ENCODE measurements at regions not wholly inside any gene's neighbourhood (a gene's known extent, or its start where the extent isn't known, plus 50 kb on each side); places are given as distances from the start of the nearest gene placed in this dataset.

GRCh38 chr5:87099968-87100367 lies 167.7 kb upstream of the RASA1 start:
- ATAC-seq (no peak), DNase-seq (no peak)
- Mint-ChIP-seq H3K36me3 (ENCODE audit: low read depth) (peaks cover 2% of the 10 kb centered on the region), H3K4me1 (peaks cover 10% of the 10 kb centered on the region), H3K27me3 (no peaks in the 10 kb centered on the region), H3K27ac (no peak overlapping the region), H3K4me3 (no peak overlapping the region)
- H3K9me3 ChIP-seq (ENCODE audit: control insufficient read depth, low read length, poor library complexity, severe bottlenecking) = no peaks in the 10 kb centered on the region

- no peak overlapping the region for H3K27ac Mint-ChIP-seq
- DNase-seq (no peak), ATAC-seq (no peak)
- peaks cover 7% of the 10 kb centered on the region for H3K4me1 Mint-ChIP-seq
- no peaks in the 10 kb centered on the region for H3K27me3 Mint-ChIP-seq
- no peak overlapping the region for H3K4me3 Mint-ChIP-seq
- H3K36me3 Mint-ChIP-seq (ENCODE audit: low read depth) = peaks cover 2% of the 10 kb centered on the region
- no peaks in the 10 kb centered on the region for H3K9me3 ChIP-seq (ENCODE audit: control insufficient read depth, low read length, poor library complexity, severe bottlenecking)
Observed at GRCh38 chr5:87101321-87101720, 166.4 kb upstream of the RASA1 start.

GRCh38 chr5:87102841-87103240 lies 164.8 kb upstream of the RASA1 start:
- Mint-ChIP-seq H3K4me1 (peaks cover 7% of the 10 kb centered on the region), H3K4me3 (no peak overlapping the region), H3K27me3 (no peaks in the 10 kb centered on the region), H3K27ac (no peak overlapping the region), H3K36me3 (ENCODE audit: low read depth) (peaks cover 2% of the 10 kb centered on the region)
- DNase-seq (no peak), ATAC-seq (no peak)
- no peaks in the 10 kb centered on the region for H3K9me3 ChIP-seq (ENCODE audit: control insufficient read depth, low read length, poor library complexity, severe bottlenecking)

GRCh38 chr5:87103616-87104287 lies 163.9 kb upstream of the RASA1 start:
- Mint-ChIP-seq H3K4me3 (no peak overlapping the region), H3K36me3 (ENCODE audit: low read depth) (peaks cover 2% of the 10 kb centered on the region), H3K27ac (no peak overlapping the region), H3K4me1 (peaks cover 3% of the 10 kb centered on the region), H3K27me3 (no peaks in the 10 kb centered on the region)
- DNase-seq (no peak), ATAC-seq (no peak)
- H3K9me3 ChIP-seq (ENCODE audit: control insufficient read depth, low read length, poor library complexity, severe bottlenecking) = no peaks in the 10 kb centered on the region

- Mint-ChIP-seq H3K4me1 (peaks cover 3% of the 10 kb centered on the region), H3K27ac (no peak overlapping the region), H3K36me3 (ENCODE audit: low read depth) (no peaks in the 10 kb centered on the region), H3K27me3 (no peaks in the 10 kb centered on the region), H3K4me3 (no peak overlapping the region)
- ATAC-seq (no peak), DNase-seq (no peak)
- no peaks in the 10 kb centered on the region for H3K9me3 ChIP-seq (ENCODE audit: control insufficient read depth, low read length, poor library complexity, severe bottlenecking)
Observed at GRCh38 chr5:87105577-87105976, 162.1 kb upstream of the RASA1 start.

GRCh38 chr5:87109746-87110145 lies 157.9 kb upstream of the RASA1 start:
- H3K27me3 Mint-ChIP-seq = no peaks in the 10 kb centered on the region
- no peak overlapping the region for H3K27ac Mint-ChIP-seq
- H3K4me1 Mint-ChIP-seq = peaks cover 5% of the 10 kb centered on the region
- ATAC-seq = no peak
- no peaks in the 10 kb centered on the region for H3K36me3 Mint-ChIP-seq (ENCODE audit: low read depth)
- DNase-seq = no peak
- no peak overlapping the region for H3K4me3 Mint-ChIP-seq
- no peaks in the 10 kb centered on the region for H3K9me3 ChIP-seq (ENCODE audit: control insufficient read depth, low read length, poor library complexity, severe bottlenecking)

- H3K27ac Mint-ChIP-seq = no peak overlapping the region
- H3K9me3 ChIP-seq (ENCODE audit: control insufficient read depth, low read length, poor library complexity, severe bottlenecking) = no peaks in the 10 kb centered on the region
- no peak overlapping the region for H3K4me3 Mint-ChIP-seq
- ATAC-seq = no peak
- no peak for DNase-seq
- H3K4me1 Mint-ChIP-seq = peaks cover 5% of the 10 kb centered on the region
- H3K27me3 Mint-ChIP-seq = no peaks in the 10 kb centered on the region
- H3K36me3 Mint-ChIP-seq (ENCODE audit: low read depth) = no peaks in the 10 kb centered on the region
Observed at GRCh38 chr5:87110721-87111120, 157.0 kb upstream of the RASA1 start.

GRCh38 chr5:87113861-87114260 lies 153.8 kb upstream of the RASA1 start:
- Mint-ChIP-seq H3K27ac (no peak overlapping the region), H3K4me1 (peaks cover 7% of the 10 kb centered on the region), H3K27me3 (no peaks in the 10 kb centered on the region), H3K4me3 (no peak overlapping the region), H3K36me3 (ENCODE audit: low read depth) (no peaks in the 10 kb centered on the region)
- ATAC-seq (no peak), DNase-seq (no peak)
- H3K9me3 ChIP-seq (ENCODE audit: control insufficient read depth, low read length, poor library complexity, severe bottlenecking) = no peaks in the 10 kb centered on the region

- no peak overlapping the region for H3K4me3 Mint-ChIP-seq
- H3K27me3 Mint-ChIP-seq = no peaks in the 10 kb centered on the region
- no peak for ATAC-seq
- H3K36me3 Mint-ChIP-seq (ENCODE audit: low read depth) = no peaks in the 10 kb centered on the region
- no peak overlapping the region for H3K27ac Mint-ChIP-seq
- H3K9me3 ChIP-seq (ENCODE audit: control insufficient read depth, low read length, poor library complexity, severe bottlenecking) = no peaks in the 10 kb centered on the region
- no peak for DNase-seq
- peaks cover 10% of the 10 kb centered on the region for H3K4me1 Mint-ChIP-seq
Observed at GRCh38 chr5:87114631-87115030, 153.1 kb upstream of the RASA1 start.

GRCh38 chr5:87115839-87116364 lies 151.8 kb upstream of the RASA1 start:
- DNase-seq (no peak), ATAC-seq (no peak)
- no peaks in the 10 kb centered on the region for H3K9me3 ChIP-seq (ENCODE audit: control insufficient read depth, low read length, poor library complexity, severe bottlenecking)
- no peaks in the 10 kb centered on the region for H3K27me3 Mint-ChIP-seq
- no peak overlapping the region for H3K4me3 Mint-ChIP-seq
- no peaks in the 10 kb centered on the region for H3K36me3 Mint-ChIP-seq (ENCODE audit: low read depth)
- peaks cover 18% of the 10 kb centered on the region for H3K4me1 Mint-ChIP-seq
- no peak overlapping the region for H3K27ac Mint-ChIP-seq

- Mint-ChIP-seq H3K27me3 (no peaks in the 10 kb centered on the region), H3K27ac (no peak overlapping the region), H3K4me3 (no peak overlapping the region), H3K4me1 (peaks cover 23% of the 10 kb centered on the region), H3K36me3 (ENCODE audit: low read depth) (no peaks in the 10 kb centered on the region)
- no peak for DNase-seq
- H3K9me3 ChIP-seq (ENCODE audit: control insufficient read depth, low read length, poor library complexity, severe bottlenecking) = no peaks in the 10 kb centered on the region
- no peak for ATAC-seq
Observed at GRCh38 chr5:87116825-87117512, 150.7 kb upstream of the RASA1 start.

- Mint-ChIP-seq H3K4me1 (peaks cover 24% of the 10 kb centered on the region), H3K27ac (peak overlapping the region; percentile 78), H3K4me3 (peak overlapping the region; percentile 12), H3K36me3 (ENCODE audit: low read depth) (no peaks in the 10 kb centered on the region), H3K27me3 (no peaks in the 10 kb centered on the region)
- no peaks in the 10 kb centered on the region for H3K9me3 ChIP-seq (ENCODE audit: control insufficient read depth, low read length, poor library complexity, severe bottlenecking)
- DNase-seq (no peak), ATAC-seq (no peak)
Observed at GRCh38 chr5:87119588-87119987, 148.1 kb upstream of the RASA1 start.

GRCh38 chr5:87120518-87121303 lies 147.0 kb upstream of the RASA1 start:
- DNase-seq = no peak
- no peaks in the 10 kb centered on the region for H3K9me3 ChIP-seq (ENCODE audit: control insufficient read depth, low read length, poor library complexity, severe bottlenecking)
- H3K4me1 Mint-ChIP-seq = peaks cover 24% of the 10 kb centered on the region
- H3K4me3 Mint-ChIP-seq = no peak overlapping the region
- peak overlapping the region; percentile 78 for H3K27ac Mint-ChIP-seq
- peak; percentile 78 for ATAC-seq
- no peaks in the 10 kb centered on the region for H3K27me3 Mint-ChIP-seq
- H3K36me3 Mint-ChIP-seq (ENCODE audit: low read depth) = no peaks in the 10 kb centered on the region

Data from T-helper 17 cell (primary cell).